ENCODE measurements at regions not wholly inside any gene's neighbourhood (a gene's known extent, or its start where the extent isn't known, plus 50 kb on each side); places are given as distances from the start of the nearest gene placed in this dataset.

GRCh38 chr12:4214877-4215228 is 58.7 kb upstream of the CCND2 start:
- 21% methylated on average over 8 of the region's 8 CpGs for WGBS (ENCODE audit: missing lambda C conversion rate)
- DNase-seq (ENCODE audit: low read depth in 1 of 2, low spot score in 1 of 2) (no peak), ATAC-seq (no peak), FAIRE-seq (no peak)
- no peak overlapping the region for H3K4me2 ChIP-seq
- H3K9me3 ChIP-seq = no peaks in the 10 kb centered on the region
- ChIA-PET CTCF (no interaction called here), POLR2A (no interaction called here)
- no peak overlapping the region for H3K4me3 ChIP-seq
- H3K4me1 ChIP-seq = no peaks in the 10 kb centered on the region
- TF ChIP-seq ZSCAN20 (CRISPR knock-in tag; IDR thresholded peaks at IDR 0.05) (no peak), NR3C1 (IDR thresholded peaks at IDR 0.05) (no peak)
- no peak overlapping the region for H3K27ac ChIP-seq

DNA sequence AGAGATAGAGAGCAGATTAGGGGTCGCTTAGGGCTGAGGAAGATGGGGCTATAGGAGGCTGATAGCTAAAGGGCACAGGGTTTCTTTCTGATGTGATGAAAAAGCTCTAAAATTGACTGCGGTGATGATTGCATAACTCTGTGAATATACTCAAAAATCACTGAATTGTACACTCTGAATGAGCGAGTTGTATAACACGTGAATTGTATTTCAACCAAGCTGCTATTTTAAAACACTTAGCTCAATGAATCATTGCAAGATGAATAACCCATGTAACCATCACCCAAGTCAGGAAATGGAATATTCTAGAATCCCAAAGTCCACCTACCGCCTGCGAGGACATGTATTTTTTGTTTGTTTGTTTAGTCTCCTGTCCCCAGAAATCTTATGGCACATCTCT is 60.1 kb upstream of the CCND2 start:
- ChIA-PET CTCF (interaction anchor here (0.6 to 1.5 kb wide), 6 partner anchors 9 to 175 kb away, joined by 3 to 6 read pairs (median 3); no protein-coding TSS in a partner anchor), POLR2A (no interaction called here)
- H3K27ac ChIP-seq = no peak overlapping the region
- FAIRE-seq (no peak), DNase-seq (ENCODE audit: low read depth in 1 of 2, low spot score in 1 of 2) (no peak), ATAC-seq (no peak)
- H3K4me1 ChIP-seq = no peaks in the 10 kb centered on the region
- no peak overlapping the region for H3K4me2 ChIP-seq
- WGBS (ENCODE audit: missing lambda C conversion rate) = 18% methylated on average over 6 of the region's 6 CpGs
- TF ChIP-seq RAD21 (conservative IDR thresholded peaks at IDR 0.05 in 1 of 2, IDR thresholded peaks at IDR 0.05 in 1 of 2) = no peak
- no peak for TF ChIP-seq BHLHE40 (IDR thresholded peaks at IDR 0.05; ENCODE audit: low read depth, low read length)
- TF ChIP-seq, protein P1, sequence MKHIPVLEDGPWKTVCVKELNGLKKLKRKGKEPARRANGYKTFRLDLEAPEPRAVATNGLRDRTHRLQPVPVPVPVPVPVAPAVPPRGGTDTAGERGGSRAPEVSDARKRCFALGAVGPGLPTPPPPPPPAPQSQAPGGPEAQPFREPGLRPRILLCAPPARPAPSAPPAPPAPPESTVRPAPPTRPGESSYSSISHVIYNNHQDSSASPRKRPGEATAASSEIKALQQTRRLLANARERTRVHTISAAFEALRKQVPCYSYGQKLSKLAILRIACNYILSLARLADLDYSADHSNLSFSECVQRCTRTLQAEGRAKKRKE (CRISPR knock-in tag; IDR thresholded peaks at IDR 0.05; ENCODE audit: low read depth) = no peak
- TF ChIP-seq PBX3 (IDR thresholded peaks at IDR 0.05) = no peak
- TF ChIP-seq CBX8 (IDR thresholded peaks at IDR 0.05) = no peak
- no peak for TF ChIP-seq CBX2 (IDR thresholded peaks at IDR 0.05; ENCODE audit: borderline replicate concordance, low read depth)
- no peak for TF ChIP-seq POLR2AphosphoS2 (conservative IDR thresholded peaks at IDR 0.05; ENCODE audit: low read length)
- TF ChIP-seq MAFK (IDR thresholded peaks at IDR 0.05; ENCODE audit: partially characterized antibody) = no peak
- TF ChIP-seq EP300 (IDR thresholded peaks at IDR 0.05) = no peak
- no peak for TF ChIP-seq HOXA7 (CRISPR knock-in tag; IDR thresholded peaks at IDR 0.05)
- TF ChIP-seq MAZ (IDR thresholded peaks at IDR 0.05; ENCODE audit: borderline replicate concordance, low read depth, low read length) = no peak
- TF ChIP-seq TFCP2L1 (CRISPR knock-in tag; IDR thresholded peaks at IDR 0.05) = no peak
- TF ChIP-seq, protein P2, sequence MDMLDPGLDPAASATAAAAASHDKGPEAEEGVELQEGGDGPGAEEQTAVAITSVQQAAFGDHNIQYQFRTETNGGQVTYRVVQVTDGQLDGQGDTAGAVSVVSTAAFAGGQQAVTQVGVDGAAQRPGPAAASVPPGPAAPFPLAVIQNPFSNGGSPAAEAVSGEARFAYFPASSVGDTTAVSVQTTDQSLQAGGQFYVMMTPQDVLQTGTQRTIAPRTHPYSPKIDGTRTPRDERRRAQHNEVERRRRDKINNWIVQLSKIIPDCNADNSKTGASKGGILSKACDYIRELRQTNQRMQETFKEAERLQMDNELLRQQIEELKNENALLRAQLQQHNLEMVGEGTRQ (IDR thresholded peaks at IDR 0.05) = no peak
- no peak for TF ChIP-seq ZFP36 (IDR thresholded peaks at IDR 0.05; ENCODE audit: borderline replicate concordance, partially characterized antibody)
- H3K4me3 ChIP-seq = no peak overlapping the region
- H3K9me3 ChIP-seq = no peaks in the 10 kb centered on the region

DNA sequence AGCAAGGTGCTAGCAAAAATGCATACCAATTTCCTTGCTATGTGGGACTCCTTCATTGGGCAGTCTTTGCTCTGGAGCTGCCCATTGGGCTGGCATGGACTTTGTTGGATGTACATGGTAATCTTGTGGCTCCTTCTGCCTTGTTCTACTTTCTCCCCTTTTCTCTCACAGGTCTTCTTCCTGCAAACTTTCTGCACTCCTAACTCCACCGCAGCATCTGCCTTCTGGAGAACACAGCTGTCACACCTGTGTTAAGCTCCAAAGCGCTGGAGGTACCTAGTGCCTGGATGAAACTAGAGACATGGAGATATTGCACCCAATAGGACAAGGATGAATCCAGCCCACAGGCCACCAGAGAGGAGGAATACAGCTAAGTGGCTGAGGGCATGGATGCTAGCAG is 60.7 kb upstream of the CCND2 start:
- 7% methylated on average over 2 of the region's 2 CpGs for WGBS (ENCODE audit: missing lambda C conversion rate)
- no peak for DNase-seq (ENCODE audit: low read depth in 1 of 2, low spot score in 1 of 2)
- no peak for FAIRE-seq
- no peak overlapping the region for H3K4me3 ChIP-seq
- no peaks in the 10 kb centered on the region for H3K9me3 ChIP-seq
- H3K4me1 ChIP-seq = no peaks in the 10 kb centered on the region
- no peak for ATAC-seq
- ChIA-PET CTCF (interaction anchor here (0.6 to 1.5 kb wide), 4 partner anchors 9 to 55 kb away, joined by 3 to 6 read pairs (median 3); no protein-coding TSS in a partner anchor), POLR2A (no interaction called here)
- H3K4me2 ChIP-seq = no peak overlapping the region
- no peak overlapping the region for H3K27ac ChIP-seq
- TF ChIP-seq CBX8 (IDR thresholded peaks at IDR 0.05) (no peak), HDAC2 (IDR thresholded peaks at IDR 0.05) (no peak), CHD2 (IDR thresholded peaks at IDR 0.05; ENCODE audit: low read length, partially characterized antibody) (no peak), EHF (CRISPR knock-in tag; IDR thresholded peaks at IDR 0.05) (no peak), ZNF302 (CRISPR knock-in tag; IDR thresholded peaks at IDR 0.05) (no peak), SREBF2 (IDR thresholded peaks at IDR 0.05) (no peak), MYC (IDR thresholded peaks at IDR 0.05; ENCODE audit: borderline replicate concordance, low read length) (no peak), NR3C1 (IDR thresholded peaks at IDR 0.05) (no peak)
- TF ChIP-seq, protein P3, sequence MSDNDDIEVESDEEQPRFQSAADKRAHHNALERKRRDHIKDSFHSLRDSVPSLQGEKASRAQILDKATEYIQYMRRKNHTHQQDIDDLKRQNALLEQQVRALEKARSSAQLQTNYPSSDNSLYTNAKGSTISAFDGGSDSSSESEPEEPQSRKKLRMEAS (IDR thresholded peaks at IDR 0.05) = no peak
- TF ChIP-seq, protein P4, sequence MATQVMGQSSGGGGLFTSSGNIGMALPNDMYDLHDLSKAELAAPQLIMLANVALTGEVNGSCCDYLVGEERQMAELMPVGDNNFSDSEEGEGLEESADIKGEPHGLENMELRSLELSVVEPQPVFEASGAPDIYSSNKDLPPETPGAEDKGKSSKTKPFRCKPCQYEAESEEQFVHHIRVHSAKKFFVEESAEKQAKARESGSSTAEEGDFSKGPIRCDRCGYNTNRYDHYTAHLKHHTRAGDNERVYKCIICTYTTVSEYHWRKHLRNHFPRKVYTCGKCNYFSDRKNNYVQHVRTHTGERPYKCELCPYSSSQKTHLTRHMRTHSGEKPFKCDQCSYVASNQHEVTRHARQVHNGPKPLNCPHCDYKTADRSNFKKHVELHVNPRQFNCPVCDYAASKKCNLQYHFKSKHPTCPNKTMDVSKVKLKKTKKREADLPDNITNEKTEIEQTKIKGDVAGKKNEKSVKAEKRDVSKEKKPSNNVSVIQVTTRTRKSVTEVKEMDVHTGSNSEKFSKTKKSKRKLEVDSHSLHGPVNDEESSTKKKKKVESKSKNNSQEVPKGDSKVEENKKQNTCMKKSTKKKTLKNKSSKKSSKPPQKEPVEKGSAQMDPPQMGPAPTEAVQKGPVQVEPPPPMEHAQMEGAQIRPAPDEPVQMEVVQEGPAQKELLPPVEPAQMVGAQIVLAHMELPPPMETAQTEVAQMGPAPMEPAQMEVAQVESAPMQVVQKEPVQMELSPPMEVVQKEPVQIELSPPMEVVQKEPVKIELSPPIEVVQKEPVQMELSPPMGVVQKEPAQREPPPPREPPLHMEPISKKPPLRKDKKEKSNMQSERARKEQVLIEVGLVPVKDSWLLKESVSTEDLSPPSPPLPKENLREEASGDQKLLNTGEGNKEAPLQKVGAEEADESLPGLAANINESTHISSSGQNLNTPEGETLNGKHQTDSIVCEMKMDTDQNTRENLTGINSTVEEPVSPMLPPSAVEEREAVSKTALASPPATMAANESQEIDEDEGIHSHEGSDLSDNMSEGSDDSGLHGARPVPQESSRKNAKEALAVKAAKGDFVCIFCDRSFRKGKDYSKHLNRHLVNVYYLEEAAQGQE (IDR thresholded peaks at IDR 0.05) = no peak
